Lower leg skin (tissue), 4 donors: ENCODE measurements at regions not wholly inside any gene's neighbourhood (a gene's known extent, or its start where the extent isn't known, plus 50 kb on each side); places are given as distances from the start of the nearest gene placed in this dataset.

Experiments used
- DNase-seq, 2 donors: peaks; one replicate each; pipeline ENCODE4 v3.0.0-alpha.2; 2019; ENCODE audit warnings: low spot score in 2 of 2
- H3K4me3 ChIP-seq: fragments of 200-600 bp; sonication (generic); 2 replicates; pipeline ENCODE4 v1.5.1; 2017; ENCODE audit warnings: mild to moderate bottlenecking, low read depth; ENCODE audit not compliant: poor library complexity, severe bottlenecking
- CTCF ChIP-seq, 3 donors: fragments of 450-650 bp; IDR thresholded peaks; one replicate each; pipeline ENCODE4 v1.5.1; 2016; ENCODE audit warnings: antibody characterized with exemption in 3 of 3, mild to moderate bottlenecking in 3 of 3, moderate library complexity in 2 of 3
- POLR2A ChIP-seq, 2 donors: fragments of 450-650 bp; IDR thresholded peaks; one replicate each; pipeline ENCODE4 v1.6.1; 2016 to 2017; ENCODE audit warnings: antibody characterized with exemption in 2 of 2, mild to moderate bottlenecking in 1 of 2, moderate library complexity in 1 of 2
- WGBS, 2 donors: methylation state at CpG; one replicate each; pipeline ENCODE4 v1.1.5; 2018; 5-methylcytosine and 5-hydroxymethylcytosine counted together
- intact Hi-C: fragments of 100-400 bp; cut with DNase I; formaldehyde crosslinking; loops from one replicate; pipeline ENCODE4 v1.15.0; 2023; ENCODE audit warnings: low total_unique reads

GRCh38 chr5:52190737-52191136 is 597.0 kb upstream of the ITGA1 start:
- intact Hi-C loops = no loop called here
- H3K4me3 ChIP-seq = no peak overlapping the region
- no peak for DNase-seq
- TF ChIP-seq POLR2A (IDR thresholded peaks at IDR 0.05) (no peak), CTCF (IDR thresholded peaks at IDR 0.05) (no peak)

GRCh38 chr5:52199833-52200232 is 587.9 kb upstream of the ITGA1 start:
- no peak for DNase-seq
- intact Hi-C loops = no loop called here
- TF ChIP-seq POLR2A (IDR thresholded peaks at IDR 0.05) = no peak
- TF ChIP-seq CTCF (IDR thresholded peaks at IDR 0.05) = no peak
- H3K4me3 ChIP-seq = no peak overlapping the region
- 91 to 92% methylated on average over 9 of the region's 9 CpGs for WGBS, 2 donors

GRCh38 chr5:52202256-52202655 is 585.5 kb upstream of the ITGA1 start:
- H3K4me3 ChIP-seq = no peak overlapping the region
- no peak for DNase-seq
- intact Hi-C loops = no loop called here
- WGBS, 2 donors = 93 to 94% methylated on average over 14 of the region's 14 CpGs
- TF ChIP-seq CTCF (IDR thresholded peaks at IDR 0.05) (no peak), POLR2A (IDR thresholded peaks at IDR 0.05) (no peak)

- no peak overlapping the region for H3K4me3 ChIP-seq
- DNase-seq = no peak
- intact Hi-C loops = no loop called here
- TF ChIP-seq CTCF (IDR thresholded peaks at IDR 0.05) (no peak), POLR2A (IDR thresholded peaks at IDR 0.05) (no peak)
- WGBS, 2 donors = 41 to 70% methylated on average over 3 of the region's 3 CpGs
These were observed 583.4 kb upstream of the ITGA1 start for GRCh38 chr5:52204310-52204709.
